ENCODE measurements at regions not wholly inside any gene's neighbourhood (a gene's known extent, or its start where the extent isn't known, plus 50 kb on each side); places are given as distances from the start of the nearest gene placed in this dataset.

DNA sequence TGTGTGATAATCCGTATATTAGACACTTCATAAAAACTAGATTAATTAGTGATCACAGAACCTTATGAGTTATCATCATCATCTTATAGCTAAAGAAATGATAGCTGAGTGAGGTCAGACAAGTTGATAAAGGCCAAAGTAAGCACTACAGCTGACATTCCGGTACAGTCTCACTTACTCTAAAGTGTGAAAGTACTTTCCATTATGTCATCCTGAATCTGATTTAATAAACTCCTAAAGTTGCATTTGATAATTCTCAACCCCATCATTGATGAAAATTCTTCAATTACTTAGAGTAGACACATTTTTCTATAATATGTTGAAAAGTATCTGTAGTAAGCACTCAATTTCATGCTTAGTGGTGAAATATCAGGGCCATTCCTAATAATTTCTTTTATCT is 385.2 kb upstream of the CHD6 start:
- Histone ChIP-seq H3K9ac (no peak overlapping the region), H3K36me3 (ENCODE audit: insufficient read depth) (no peaks in the 10 kb centered on the region), H4K20me1 (ENCODE audit: insufficient read depth) (no peaks in the 10 kb centered on the region), H3K4me2 (no peak overlapping the region), H3K79me2 (ENCODE audit: insufficient read depth, low read depth) (no peaks in the 10 kb centered on the region), H3K27me3 (ENCODE audit: insufficient read depth, low read depth) (no peaks in the 10 kb centered on the region), H3K4me1 (ENCODE audit: low read depth, poor library complexity, severe bottlenecking) (no peaks in the 10 kb centered on the region), H3K27ac (no peak overlapping the region), H2AFZ (ENCODE audit: low read depth) (no peak overlapping the region), H3K4me3 (IDR thresholded peaks at IDR 0.05; ENCODE audit: insufficient read depth, low read depth, low read length) (no peak overlapping the region)
- TF ChIP-seq CTCF (conservative IDR thresholded peaks at IDR 0.05; ENCODE audit: low read depth, low read length) = no peak

DNA sequence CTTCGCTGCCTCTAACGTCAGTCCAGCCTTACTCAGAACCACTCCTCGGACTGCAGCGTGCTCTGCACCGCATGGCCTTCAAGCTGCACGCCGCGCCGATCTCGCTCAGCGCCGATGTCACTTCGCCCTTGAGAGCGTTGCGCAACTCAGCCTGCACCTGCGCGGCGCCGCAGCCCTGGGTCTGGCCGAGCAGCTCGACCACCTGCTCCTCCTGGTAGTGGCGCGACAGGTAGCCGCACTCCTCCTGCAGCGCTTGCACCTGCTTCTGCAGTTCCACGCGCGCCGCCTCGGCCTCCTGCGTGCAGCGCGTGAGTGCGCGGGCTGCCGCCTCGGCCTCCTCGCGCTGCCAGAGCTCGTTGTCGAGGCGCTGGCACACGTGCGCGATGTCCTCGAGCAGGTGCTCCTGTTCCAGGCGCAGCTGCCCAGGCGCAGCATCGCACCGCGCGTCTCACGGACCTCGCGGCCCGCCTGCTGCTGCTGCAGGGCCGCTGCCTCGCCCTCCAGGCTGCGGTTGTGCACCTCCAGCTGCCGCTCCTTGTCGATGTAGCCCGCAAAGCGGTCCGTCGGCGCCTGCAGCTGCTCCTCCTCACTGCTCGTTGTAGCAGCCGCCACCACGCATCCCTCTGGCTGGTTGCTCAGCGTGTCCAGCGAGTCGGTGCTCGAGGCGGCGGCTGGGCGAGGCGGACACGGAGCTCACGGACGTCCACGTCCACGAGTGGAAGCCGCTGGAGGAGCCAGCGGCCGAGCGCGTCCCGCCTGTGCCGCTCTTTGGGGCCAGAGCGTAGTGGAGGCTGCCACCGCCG is 380.6 kb upstream of the CHD6 start:
- no peaks in the 10 kb centered on the region for H3K79me2 ChIP-seq (ENCODE audit: insufficient read depth, low read depth)
- no peak for TF ChIP-seq CTCF (conservative IDR thresholded peaks at IDR 0.05; ENCODE audit: low read depth, low read length)

DNA sequence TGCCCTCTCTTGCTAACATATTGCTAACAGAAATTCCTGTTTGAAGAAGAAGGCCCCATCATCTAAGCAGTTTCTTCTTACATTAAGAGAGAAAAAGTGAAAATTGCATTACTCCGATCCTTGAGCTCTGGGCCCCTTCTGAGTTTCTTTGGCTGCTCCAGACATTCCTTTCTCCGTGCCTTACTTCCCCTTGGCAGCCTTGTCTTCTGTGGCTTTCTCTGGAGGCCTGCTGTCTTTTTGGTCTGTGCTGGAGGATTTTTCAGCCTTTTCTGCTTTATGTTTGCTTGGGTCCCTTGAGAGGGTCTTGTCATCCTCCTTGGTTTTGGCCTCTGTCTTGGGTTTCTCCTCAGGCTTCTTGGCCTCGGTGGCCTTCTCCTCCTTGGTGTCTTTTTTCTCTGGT is 378.8 kb upstream of the CHD6 start:
- Histone ChIP-seq H3K4me1 (ENCODE audit: low read depth, poor library complexity, severe bottlenecking) (no peaks in the 10 kb centered on the region), H3K4me2 (no peak overlapping the region), H3K36me3 (ENCODE audit: insufficient read depth) (no peaks in the 10 kb centered on the region), H4K20me1 (ENCODE audit: insufficient read depth) (no peaks in the 10 kb centered on the region), H3K27me3 (ENCODE audit: insufficient read depth, low read depth) (no peaks in the 10 kb centered on the region), H2AFZ (ENCODE audit: low read depth) (no peak overlapping the region), H3K27ac (no peak overlapping the region), H3K79me2 (ENCODE audit: insufficient read depth, low read depth) (no peaks in the 10 kb centered on the region), H3K9ac (no peak overlapping the region), H3K4me3 (IDR thresholded peaks at IDR 0.05; ENCODE audit: insufficient read depth, low read depth, low read length) (no peak overlapping the region)
- no peak for TF ChIP-seq CTCF (conservative IDR thresholded peaks at IDR 0.05; ENCODE audit: low read depth, low read length)

More for the DNA sequence above, 380.6 kb upstream of the CHD6 start:
- Histone ChIP-seq H3K4me3 (IDR thresholded peaks at IDR 0.05; ENCODE audit: insufficient read depth, low read depth, low read length) (no peak overlapping the region), H4K20me1 (ENCODE audit: insufficient read depth) (no peaks in the 10 kb centered on the region), H3K36me3 (ENCODE audit: insufficient read depth) (no peaks in the 10 kb centered on the region), H3K4me2 (no peak overlapping the region), H3K4me1 (ENCODE audit: low read depth, poor library complexity, severe bottlenecking) (no peaks in the 10 kb centered on the region), H3K9ac (no peak overlapping the region), H3K27me3 (ENCODE audit: insufficient read depth, low read depth) (no peaks in the 10 kb centered on the region), H3K27ac (no peak overlapping the region), H2AFZ (ENCODE audit: low read depth) (no peak overlapping the region)

GRCh38 chr20:41992481-41992880 is 374.3 kb upstream of the CHD6 start:
- Histone ChIP-seq H3K27ac (no peak overlapping the region), H3K79me2 (ENCODE audit: insufficient read depth, low read depth) (no peaks in the 10 kb centered on the region), H3K4me2 (no peak overlapping the region), H3K4me1 (ENCODE audit: low read depth, poor library complexity, severe bottlenecking) (no peaks in the 10 kb centered on the region), H3K9ac (no peak overlapping the region), H3K4me3 (IDR thresholded peaks at IDR 0.05; ENCODE audit: insufficient read depth, low read depth, low read length) (no peak overlapping the region), H2AFZ (ENCODE audit: low read depth) (no peak overlapping the region), H4K20me1 (ENCODE audit: insufficient read depth) (no peaks in the 10 kb centered on the region), H3K27me3 (ENCODE audit: insufficient read depth, low read depth) (no peaks in the 10 kb centered on the region), H3K36me3 (ENCODE audit: insufficient read depth) (no peaks in the 10 kb centered on the region)
- no peak for TF ChIP-seq CTCF (conservative IDR thresholded peaks at IDR 0.05; ENCODE audit: low read depth, low read length)
